SK-N-SH treated with all-trans-retinoic acid at 6 μM for 48 hours (cell line): ENCODE measurements at regions not wholly inside any gene's neighbourhood (a gene's known extent, or its start where the extent isn't known, plus 50 kb on each side); places are given as distances from the start of the nearest gene placed in this dataset.

Experiments used
- ATAC-seq: fragments of 200-7000 bp; cut with Tn5 transposase; 3 replicates; pipeline ENCODE4 v1.9.1; 2020; ENCODE audit warnings: mild to moderate bottlenecking, moderate library complexity
- ARNTL ChIP-seq: fragments of 450-650 bp; formaldehyde crosslinking; IDR thresholded peaks from 2 replicates; pipeline ENCODE4 v1.5.0; 2020; ENCODE audit warnings: low read depth, mild to moderate bottlenecking, moderate library complexity, borderline replicate concordance
- BACH2 ChIP-seq: fragments of 250-450 bp; sonication (Bioruptor Pico); IDR thresholded peaks from 2 replicates; pipeline ENCODE4 v1.9.0; 2021; ENCODE audit warnings: mild to moderate bottlenecking, borderline replicate concordance
- CSDC2 ChIP-seq: fragments of 250-450 bp; sonication (Bioruptor Pico); IDR thresholded peaks from 2 replicates; pipeline ENCODE4 v1.5.0; 2020; ENCODE audit warnings: mild to moderate bottlenecking, moderate library complexity
- ESRRG ChIP-seq: fragments of 250-450 bp; sonication (Bioruptor Pico); IDR thresholded peaks from 2 replicates; pipeline ENCODE4 v1.6.1; 2021; ENCODE audit warnings: mild to moderate bottlenecking
- GLIS3 ChIP-seq: fragments of 250-450 bp; sonication (Bioruptor Pico); IDR thresholded peaks from 2 replicates; pipeline ENCODE4 v1.5.0; 2020; ENCODE audit warnings: mild to moderate bottlenecking, moderate library complexity
- ISL1 ChIP-seq: fragments of 250-450 bp; sonication (Bioruptor Pico); IDR thresholded peaks from 2 replicates; pipeline ENCODE4 v2.1.2; 2022; ENCODE audit warnings: mild to moderate bottlenecking, moderate library complexity
- OSR1 ChIP-seq: fragments of 250-450 bp; sonication (Bioruptor Pico); IDR thresholded peaks from 2 replicates; pipeline ENCODE4 v1.8.0; 2022; ENCODE audit warnings: moderate library complexity, mild to moderate bottlenecking, inconsistent platforms
- POU6F1 ChIP-seq: fragments of 250-450 bp; sonication (Bioruptor Pico); IDR thresholded peaks from 2 replicates; pipeline ENCODE4 v1.8.0; 2021; ENCODE audit warnings: low read depth, mild to moderate bottlenecking, moderate library complexity, borderline replicate concordance
- PPARA ChIP-seq: fragments of 250-450 bp; sonication (Bioruptor Pico); IDR thresholded peaks from 2 replicates; pipeline ENCODE4 v1.5.0; 2020; ENCODE audit warnings: mild to moderate bottlenecking, borderline replicate concordance
- RARB ChIP-seq: fragments of 250-450 bp; sonication (Bioruptor Pico); IDR thresholded peaks from 2 replicates; pipeline ENCODE4 v1.8.0; 2021; ENCODE audit warnings: mild to moderate bottlenecking, moderate library complexity
- TOX ChIP-seq: fragments of 250-450 bp; sonication (Bioruptor Pico); IDR thresholded peaks from 2 replicates; pipeline ENCODE4 v1.8.0; 2021; ENCODE audit warnings: mild to moderate bottlenecking, moderate library complexity, borderline replicate concordance
- ZC3H10 ChIP-seq: fragments of 250-450 bp; sonication (Bioruptor Pico); IDR thresholded peaks from 2 replicates; pipeline ENCODE4 v1.5.1; 2021; ENCODE audit warnings: mild to moderate bottlenecking, moderate library complexity
- ZFP3 ChIP-seq: fragments of 250-450 bp; sonication (Bioruptor Pico); IDR thresholded peaks from 2 replicates; pipeline ENCODE4 v1.5.0; 2020; ENCODE audit warnings: mild to moderate bottlenecking, moderate library complexity
- ZFP30 ChIP-seq: fragments of 450-650 bp; formaldehyde crosslinking; IDR thresholded peaks from 2 replicates; pipeline ENCODE4 v1.5.0; 2022; ENCODE audit warnings: mild to moderate bottlenecking, moderate library complexity
- ZNF565 ChIP-seq: fragments of 450-650 bp; formaldehyde crosslinking; conservative IDR thresholded peaks from 2 replicates; pipeline ENCODE4 v1.5.0; 2020; ENCODE audit warnings: low read depth, mild to moderate bottlenecking, moderate library complexity
- ZNF8 ChIP-seq: fragments of 450-650 bp; formaldehyde crosslinking; IDR thresholded peaks from 2 replicates; pipeline ENCODE4 v1.5.0; 2020; ENCODE audit warnings: mild to moderate bottlenecking, moderate library complexity
- TF ChIP-seq, protein P1 (sequence below): fragments of 250-450 bp; sonication (Bioruptor Pico); IDR thresholded peaks from 2 replicates; pipeline ENCODE4 v1.8.0; 2020; ENCODE audit warnings: mild to moderate bottlenecking, moderate library complexity, borderline replicate concordance
- TF ChIP-seq, protein P2 (sequence below): fragments of 250-450 bp; sonication (Bioruptor Pico); IDR thresholded peaks from 2 replicates; pipeline ENCODE4 v1.5.1; 2021; ENCODE audit warnings: mild to moderate bottlenecking, moderate library complexity
- TF ChIP-seq, protein P3 (sequence below): fragments of 250-450 bp; sonication (Bioruptor Pico); IDR thresholded peaks from 2 replicates; pipeline ENCODE4 v1.5.1; 2020; ENCODE audit warnings: low read depth, mild to moderate bottlenecking, moderate library complexity
- TF ChIP-seq, protein P4 (sequence below): fragments of 250-450 bp; sonication (Bioruptor Pico); IDR thresholded peaks from 2 replicates; pipeline ENCODE4 v1.5.0; 2020; ENCODE audit warnings: mild to moderate bottlenecking, moderate library complexity

DNA sequence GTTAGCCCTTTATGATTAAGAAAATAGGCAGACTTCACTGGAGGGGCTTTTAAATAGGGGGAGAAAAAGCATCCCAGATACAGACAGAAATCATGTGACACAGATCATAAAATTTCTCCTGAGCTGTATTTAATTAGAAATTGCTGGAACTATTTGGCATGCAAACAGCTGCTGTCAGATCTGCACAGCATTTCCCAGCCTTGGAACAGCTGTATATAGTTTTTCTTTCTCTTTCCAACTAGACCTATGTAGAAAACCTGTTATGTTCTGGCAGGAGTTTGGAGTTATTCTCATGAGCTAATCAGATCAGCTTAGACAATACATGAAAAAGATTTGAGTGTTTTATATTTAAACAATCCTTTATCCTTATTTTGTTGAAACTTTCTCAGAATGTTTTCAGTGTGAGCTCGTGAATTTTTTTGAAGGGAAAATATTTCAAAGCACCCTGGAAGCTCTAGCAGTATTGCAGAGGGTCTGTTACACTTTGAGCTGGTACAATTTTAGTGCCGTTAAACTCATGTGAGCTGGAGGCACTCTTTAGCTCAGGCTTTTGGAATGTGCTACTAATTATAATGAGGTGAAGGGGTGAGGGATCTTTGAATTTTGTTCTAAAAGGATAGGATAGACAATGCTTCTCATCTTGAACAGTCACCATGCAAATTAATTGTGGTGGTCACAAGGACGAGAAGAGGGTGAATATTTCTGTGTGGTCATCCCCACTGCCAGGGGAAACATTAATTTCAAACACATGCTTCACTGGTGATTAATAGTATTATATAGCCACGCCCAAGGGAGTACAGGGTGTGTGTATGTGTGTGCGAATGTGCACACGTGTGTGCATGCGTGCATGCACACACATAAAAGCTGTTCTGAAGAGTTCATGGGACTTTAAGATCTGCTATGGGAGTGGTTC, 239.4 kb upstream of the FBXL7 start (continued):
- TF ChIP-seq, protein P1, sequence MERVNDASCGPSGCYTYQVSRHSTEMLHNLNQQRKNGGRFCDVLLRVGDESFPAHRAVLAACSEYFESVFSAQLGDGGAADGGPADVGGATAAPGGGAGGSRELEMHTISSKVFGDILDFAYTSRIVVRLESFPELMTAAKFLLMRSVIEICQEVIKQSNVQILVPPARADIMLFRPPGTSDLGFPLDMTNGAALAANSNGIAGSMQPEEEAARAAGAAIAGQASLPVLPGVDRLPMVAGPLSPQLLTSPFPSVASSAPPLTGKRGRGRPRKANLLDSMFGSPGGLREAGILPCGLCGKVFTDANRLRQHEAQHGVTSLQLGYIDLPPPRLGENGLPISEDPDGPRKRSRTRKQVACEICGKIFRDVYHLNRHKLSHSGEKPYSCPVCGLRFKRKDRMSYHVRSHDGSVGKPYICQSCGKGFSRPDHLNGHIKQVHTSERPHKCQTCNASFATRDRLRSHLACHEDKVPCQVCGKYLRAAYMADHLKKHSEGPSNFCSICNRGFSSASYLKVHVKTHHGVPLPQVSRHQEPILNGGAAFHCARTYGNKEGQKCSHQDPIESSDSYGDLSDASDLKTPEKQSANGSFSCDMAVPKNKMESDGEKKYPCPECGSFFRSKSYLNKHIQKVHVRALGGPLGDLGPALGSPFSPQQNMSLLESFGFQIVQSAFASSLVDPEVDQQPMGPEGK = no peak
- TF ChIP-seq ARNTL (CRISPR knock-in tag) (no peak), POU6F1 (CRISPR knock-in tag) (no peak)

- ATAC-seq = no peak
- no peak for TF ChIP-seq RARB (CRISPR knock-in tag)
These were observed 243.5 kb upstream of the FBXL7 start for GRCh38 chr5:15256485-15256884.

DNA sequence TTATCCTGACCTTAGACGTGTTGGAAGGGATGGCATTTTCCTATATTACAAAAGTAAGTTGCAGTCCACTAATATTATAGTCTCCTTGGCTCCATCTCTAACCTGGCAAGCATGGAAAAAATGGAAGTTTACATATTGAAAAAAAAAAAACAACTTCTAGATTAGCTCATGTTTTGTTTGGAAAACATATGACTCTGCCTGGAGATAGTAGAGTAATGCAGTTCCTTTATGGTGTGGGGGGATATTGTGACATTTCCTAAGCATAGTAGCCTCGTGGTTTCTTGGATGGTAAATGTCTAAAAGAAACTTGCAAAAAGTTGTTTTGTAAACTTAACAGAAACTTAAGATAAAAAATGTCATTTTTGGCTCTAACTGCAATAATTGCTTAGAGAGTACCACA, 244.4 kb upstream of the FBXL7 start:
- TF ChIP-seq ISL1 (CRISPR knock-in tag) (no peak), PPARA (no peak), BACH2 (no peak), ZNF8 (CRISPR knock-in tag) (no peak), TOX (CRISPR knock-in tag) (no peak), ZFP3 (CRISPR knock-in tag) (no peak), OSR1 (CRISPR knock-in tag) (no peak), CSDC2 (CRISPR knock-in tag) (no peak), ZNF565 (CRISPR knock-in tag) (no peak), ESRRG (no peak), ZFP30 (CRISPR knock-in tag) (no peak), RARB (CRISPR knock-in tag) (no peak), ARNTL (CRISPR knock-in tag) (no peak), GLIS3 (CRISPR knock-in tag) (no peak), ZC3H10 (CRISPR knock-in tag) (no peak)
- TF ChIP-seq, protein P2, sequence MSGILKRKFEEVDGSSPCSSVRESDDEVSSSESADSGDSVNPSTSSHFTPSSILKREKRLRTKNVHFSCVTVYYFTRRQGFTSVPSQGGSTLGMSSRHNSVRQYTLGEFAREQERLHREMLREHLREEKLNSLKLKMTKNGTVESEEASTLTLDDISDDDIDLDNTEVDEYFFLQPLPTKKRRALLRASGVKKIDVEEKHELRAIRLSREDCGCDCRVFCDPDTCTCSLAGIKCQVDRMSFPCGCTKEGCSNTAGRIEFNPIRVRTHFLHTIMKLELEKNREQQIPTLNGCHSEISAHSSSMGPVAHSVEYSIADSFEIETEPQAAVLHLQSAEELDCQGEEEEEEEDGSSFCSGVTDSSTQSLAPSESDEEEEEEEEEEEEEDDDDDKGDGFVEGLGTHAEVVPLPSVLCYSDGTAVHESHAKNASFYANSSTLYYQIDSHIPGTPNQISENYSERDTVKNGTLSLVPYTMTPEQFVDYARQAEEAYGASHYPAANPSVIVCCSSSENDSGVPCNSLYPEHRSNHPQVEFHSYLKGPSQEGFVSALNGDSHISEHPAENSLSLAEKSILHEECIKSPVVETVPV = no peak
- TF ChIP-seq, protein P1 = no peak
- TF ChIP-seq, protein P3, sequence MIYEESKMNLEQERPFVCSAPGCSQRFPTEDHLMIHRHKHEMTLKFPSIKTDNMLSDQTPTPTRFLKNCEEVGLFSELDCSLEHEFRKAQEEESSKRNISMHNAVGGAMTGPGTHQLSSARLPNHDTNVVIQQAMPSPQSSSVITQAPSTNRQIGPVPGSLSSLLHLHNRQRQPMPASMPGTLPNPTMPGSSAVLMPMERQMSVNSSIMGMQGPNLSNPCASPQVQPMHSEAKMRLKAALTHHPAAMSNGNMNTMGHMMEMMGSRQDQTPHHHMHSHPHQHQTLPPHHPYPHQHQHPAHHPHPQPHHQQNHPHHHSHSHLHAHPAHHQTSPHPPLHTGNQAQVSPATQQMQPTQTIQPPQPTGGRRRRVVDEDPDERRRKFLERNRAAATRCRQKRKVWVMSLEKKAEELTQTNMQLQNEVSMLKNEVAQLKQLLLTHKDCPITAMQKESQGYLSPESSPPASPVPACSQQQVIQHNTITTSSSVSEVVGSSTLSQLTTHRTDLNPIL (CRISPR knock-in tag) = no peak
- TF ChIP-seq, protein P4, sequence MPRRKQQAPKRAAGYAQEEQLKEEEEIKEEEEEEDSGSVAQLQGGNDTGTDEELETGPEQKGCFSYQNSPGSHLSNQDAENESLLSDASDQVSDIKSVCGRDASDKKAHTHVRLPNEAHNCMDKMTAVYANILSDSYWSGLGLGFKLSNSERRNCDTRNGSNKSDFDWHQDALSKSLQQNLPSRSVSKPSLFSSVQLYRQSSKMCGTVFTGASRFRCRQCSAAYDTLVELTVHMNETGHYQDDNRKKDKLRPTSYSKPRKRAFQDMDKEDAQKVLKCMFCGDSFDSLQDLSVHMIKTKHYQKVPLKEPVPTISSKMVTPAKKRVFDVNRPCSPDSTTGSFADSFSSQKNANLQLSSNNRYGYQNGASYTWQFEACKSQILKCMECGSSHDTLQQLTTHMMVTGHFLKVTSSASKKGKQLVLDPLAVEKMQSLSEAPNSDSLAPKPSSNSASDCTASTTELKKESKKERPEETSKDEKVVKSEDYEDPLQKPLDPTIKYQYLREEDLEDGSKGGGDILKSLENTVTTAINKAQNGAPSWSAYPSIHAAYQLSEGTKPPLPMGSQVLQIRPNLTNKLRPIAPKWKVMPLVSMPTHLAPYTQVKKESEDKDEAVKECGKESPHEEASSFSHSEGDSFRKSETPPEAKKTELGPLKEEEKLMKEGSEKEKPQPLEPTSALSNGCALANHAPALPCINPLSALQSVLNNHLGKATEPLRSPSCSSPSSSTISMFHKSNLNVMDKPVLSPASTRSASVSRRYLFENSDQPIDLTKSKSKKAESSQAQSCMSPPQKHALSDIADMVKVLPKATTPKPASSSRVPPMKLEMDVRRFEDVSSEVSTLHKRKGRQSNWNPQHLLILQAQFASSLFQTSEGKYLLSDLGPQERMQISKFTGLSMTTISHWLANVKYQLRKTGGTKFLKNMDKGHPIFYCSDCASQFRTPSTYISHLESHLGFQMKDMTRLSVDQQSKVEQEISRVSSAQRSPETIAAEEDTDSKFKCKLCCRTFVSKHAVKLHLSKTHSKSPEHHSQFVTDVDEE (CRISPR knock-in tag) = no peak
- ATAC-seq = no peak
